Activated T-helper 1 cell treated with Interleukin-2 at 50 U/mL for 16 hours (primary cell): ENCODE measurements at regions not wholly inside any gene's neighbourhood (a gene's known extent, or its start where the extent isn't known, plus 50 kb on each side); places are given as distances from the start of the nearest gene placed in this dataset.

Experiments
- DNase-seq: peaks from one replicate; pipeline ENCODE4 v3.0.0-alpha.2; 2020; ENCODE audit warnings: low read depth

- no peak for DNase-seq
Observed at GRCh38 chr2:146130290-146130689, 1610.4 kb upstream of the ZEB2 start.

DNA sequence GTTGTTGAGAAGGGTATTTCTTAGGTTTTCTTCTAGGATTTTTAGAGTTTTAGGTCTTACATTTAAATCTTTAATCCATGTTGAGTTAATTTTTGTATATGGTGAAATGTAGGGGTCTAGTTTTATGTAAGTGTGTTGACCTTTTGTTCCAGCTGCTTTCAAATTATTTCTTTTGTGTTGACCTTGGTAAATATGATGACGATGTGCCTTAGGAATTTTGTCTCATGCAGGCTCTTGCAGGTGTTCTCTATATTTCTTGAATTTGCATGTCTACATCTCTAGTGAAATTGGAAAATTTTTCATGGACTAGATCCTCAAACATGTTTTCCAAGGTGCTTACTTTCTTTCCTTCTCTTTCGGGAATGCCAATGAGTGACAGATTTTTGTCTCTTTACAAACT is 1609.3 kb upstream of the ZEB2 start:
- DNase-seq = no peak

GRCh38 chr2:146128216-146128615 is 1608.3 kb upstream of the ZEB2 start:
- DNase-seq = no peak

- DNase-seq = no peak
Observed at GRCh38 chr2:146125551-146125950, 1605.6 kb upstream of the ZEB2 start.

DNA sequence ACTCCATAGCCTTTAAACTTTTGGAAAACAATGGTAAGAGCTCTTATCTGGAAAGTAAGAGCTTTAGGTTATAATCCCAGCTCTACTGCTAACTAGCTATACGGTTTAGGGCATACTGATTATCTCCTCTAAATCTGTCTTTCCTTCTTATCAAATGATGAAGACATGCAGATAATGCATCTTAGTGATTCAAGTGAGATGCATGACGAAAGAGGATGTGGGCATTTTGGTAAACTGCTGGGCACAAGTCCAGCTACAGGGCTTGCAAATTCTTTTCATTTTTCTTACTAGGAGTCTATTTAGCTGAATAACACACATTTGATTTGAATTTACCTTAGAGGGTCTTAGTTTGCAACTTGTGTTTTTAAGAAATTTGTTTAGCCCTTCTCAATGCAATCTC is 1604.8 kb upstream of the ZEB2 start:
- no peak for DNase-seq

GRCh38 chr2:146123714-146124113 is 1603.8 kb upstream of the ZEB2 start:
- no peak for DNase-seq

GRCh38 chr2:146123256-146123655 is 1603.3 kb upstream of the ZEB2 start:
- DNase-seq = no peak

DNA sequence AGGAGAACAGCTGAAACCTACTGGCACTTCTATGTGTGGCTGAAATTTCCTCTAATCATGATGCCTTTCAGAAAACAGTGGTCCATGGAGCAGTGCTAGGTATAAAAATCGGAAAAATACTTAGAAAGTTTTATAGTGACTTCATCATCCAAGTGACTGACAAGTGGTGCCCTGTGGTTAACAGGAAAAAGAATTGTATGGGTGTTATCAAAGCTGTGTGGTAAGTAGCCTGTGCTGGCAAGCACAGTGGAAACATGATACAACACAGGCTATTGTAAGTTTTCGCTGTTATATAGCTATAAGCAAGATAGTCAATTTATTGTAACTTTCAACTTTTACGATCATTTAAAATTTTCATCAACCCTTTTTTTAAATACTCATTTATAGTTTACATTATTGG is 1599.7 kb upstream of the ZEB2 start:
- DNase-seq = no peak

GRCh38 chr2:146108993-146109392 is 1589.1 kb upstream of the ZEB2 start:
- DNase-seq = no peak

DNA sequence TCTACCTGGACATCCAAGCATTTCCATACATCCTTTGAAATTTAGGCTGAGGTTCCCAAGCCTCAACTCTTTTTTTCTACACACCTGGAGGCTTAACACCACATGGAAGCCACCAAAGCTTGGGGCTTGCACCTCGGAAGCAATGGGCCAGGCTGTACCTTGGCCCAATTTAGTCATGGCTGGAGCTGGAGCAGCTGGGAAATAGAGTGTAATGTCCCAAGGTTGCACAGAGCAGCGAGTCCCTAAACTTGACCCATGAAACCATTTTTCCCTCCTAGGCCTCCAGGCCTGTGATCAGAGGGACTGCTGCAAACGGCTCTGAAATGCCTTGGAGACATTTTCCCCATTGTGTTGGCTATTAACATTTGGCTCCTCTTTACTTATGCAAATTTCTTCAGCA is 1574.3 kb upstream of the ZEB2 start:
- no peak for DNase-seq

- no peak for DNase-seq
Observed at GRCh38 chr2:146081459-146081858, 1561.5 kb upstream of the ZEB2 start.

GRCh38 chr2:146080925-146081324 is 1561.0 kb upstream of the ZEB2 start:
- DNase-seq = no peak

DNA sequence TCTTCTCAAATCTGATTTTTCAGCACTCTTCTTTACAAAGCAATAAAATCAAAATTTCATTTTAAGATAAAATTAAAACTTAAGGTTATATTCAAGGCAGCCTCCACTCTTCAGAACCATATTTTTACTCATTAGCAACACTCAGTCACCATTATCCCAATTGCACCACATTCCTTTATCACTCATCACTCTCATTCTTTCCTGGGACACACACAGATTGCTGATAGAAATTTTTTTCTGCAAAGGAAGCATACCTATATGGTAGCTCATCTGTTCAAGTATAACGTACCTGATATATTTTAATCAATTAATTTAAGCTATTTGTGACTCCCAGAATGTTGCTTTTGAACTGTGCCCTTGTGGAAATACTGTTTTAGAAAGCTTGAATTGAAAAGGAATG is 1559.3 kb upstream of the ZEB2 start:
- no peak for DNase-seq

- DNase-seq = no peak
Observed at GRCh38 chr2:146077156-146077555, 1557.2 kb upstream of the ZEB2 start.

DNA sequence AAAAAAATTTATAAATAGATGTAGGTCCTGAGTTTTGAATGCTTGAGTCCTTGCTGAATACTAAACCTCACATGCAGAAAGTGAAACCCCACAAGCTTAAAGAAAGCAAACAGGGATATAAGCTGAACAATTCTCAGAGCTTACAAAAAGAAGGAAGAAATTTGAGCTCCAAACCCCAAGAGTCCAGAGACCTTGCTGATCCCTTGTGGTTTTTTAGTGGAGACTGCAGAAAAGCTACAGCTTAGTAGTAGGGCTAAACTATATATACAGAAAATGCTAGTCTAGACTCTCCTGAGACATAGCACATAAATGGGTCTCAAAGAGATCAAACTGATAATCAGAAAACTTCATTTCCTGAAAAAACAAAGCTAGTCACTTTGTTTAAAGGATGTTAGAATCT is 1548.1 kb upstream of the ZEB2 start:
- no peak for DNase-seq

DNA sequence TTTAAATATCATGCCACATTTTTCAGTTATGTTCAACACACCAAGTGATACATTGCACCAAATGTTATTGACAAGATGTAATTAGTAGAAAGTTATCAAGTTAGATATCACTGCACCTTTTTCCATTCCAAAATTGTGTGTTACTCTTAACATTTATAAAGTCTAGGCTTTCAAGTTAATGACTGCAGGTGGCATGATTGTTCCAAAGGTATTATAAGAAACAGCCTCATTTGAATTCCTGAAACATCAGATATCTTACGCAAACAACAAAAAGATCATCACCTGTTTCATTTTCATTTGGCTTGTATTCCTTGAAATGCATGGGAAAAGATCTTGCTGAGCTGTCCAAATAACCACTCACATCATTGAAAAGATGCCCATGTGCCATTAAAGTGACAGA is 1528.2 kb upstream of the ZEB2 start:
- no peak for DNase-seq

- no peak for DNase-seq
Observed at GRCh38 chr2:146041274-146041910, 1521.5 kb upstream of the ZEB2 start.

DNA sequence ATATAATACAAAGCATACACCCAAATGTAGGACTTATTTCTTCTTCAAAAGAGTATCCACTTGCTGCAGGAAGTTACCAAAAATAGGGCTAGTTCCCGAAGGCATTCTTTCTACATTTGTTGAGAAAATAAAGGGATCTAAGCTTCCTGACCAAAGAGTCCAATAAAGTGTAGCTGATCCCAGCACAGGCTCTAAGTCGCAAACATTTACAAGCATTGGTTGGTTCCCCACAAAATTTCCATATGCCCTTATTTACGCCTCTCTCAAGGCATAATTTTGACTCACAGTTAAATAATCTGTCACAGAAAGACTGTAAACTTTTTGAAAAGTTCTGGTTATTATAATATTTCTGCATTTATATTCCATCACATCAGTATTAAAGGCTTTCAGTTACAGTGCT is 1520.1 kb upstream of the ZEB2 start:
- DNase-seq = no peak

- no peak for DNase-seq
Observed at GRCh38 chr2:146038014-146038413, 1518.1 kb upstream of the ZEB2 start.

GRCh38 chr2:146037334-146037870 is 1517.5 kb upstream of the ZEB2 start:
- DNase-seq = no peak

DNA sequence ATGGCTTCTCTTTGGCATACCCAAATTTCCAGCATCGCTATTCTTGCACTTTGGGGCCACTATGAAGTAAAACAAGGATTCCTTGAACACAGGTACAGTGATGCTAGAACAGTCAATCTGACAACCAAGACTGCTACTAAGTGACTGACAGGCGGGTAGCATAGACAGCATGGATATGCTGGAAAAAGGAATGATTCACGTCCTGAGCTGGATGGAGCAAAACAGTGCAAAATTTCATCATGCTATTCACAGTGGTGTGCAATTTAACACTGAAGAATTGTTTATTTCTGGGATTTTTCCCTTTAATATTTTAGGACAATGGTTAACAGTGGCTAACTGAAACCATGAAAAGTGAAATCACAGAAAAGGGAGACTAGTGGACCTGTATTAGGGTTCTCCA is 1511.2 kb upstream of the ZEB2 start:
- no peak for DNase-seq

- DNase-seq = no peak
Observed at GRCh38 chr2:146027156-146027555, 1507.2 kb upstream of the ZEB2 start.

DNA sequence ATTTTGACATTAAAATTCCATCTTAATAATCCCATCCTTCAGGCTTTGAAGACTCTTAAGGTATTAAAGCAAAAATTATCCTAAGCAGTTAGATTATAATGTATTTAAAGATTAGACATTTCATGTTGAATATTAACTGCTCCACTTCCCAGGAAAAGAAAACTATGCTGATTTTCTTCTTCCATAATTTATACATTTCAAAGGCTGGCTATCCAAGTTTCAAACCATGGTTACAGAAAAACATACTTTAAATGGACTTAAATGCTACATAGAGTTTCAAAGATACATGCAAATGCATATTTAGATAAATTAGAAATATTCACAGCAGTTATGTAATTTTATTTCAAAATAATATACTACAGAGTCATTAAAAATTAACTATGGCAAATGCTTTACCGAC is 1505.6 kb upstream of the ZEB2 start:
- DNase-seq = no peak

- no peak for DNase-seq
Observed at GRCh38 chr2:146024212-146024743, 1504.4 kb upstream of the ZEB2 start.
